ENCODE measurements at regions not wholly inside any gene's neighbourhood (a gene's known extent, or its start where the extent isn't known, plus 50 kb on each side); places are given as distances from the start of the nearest gene placed in this dataset.
"Not testable (repeated sequence)": the region's sequence is repeated elsewhere in the genome, so short reads cannot be mapped to it uniquely, and the experiment has no call there.

DNA sequence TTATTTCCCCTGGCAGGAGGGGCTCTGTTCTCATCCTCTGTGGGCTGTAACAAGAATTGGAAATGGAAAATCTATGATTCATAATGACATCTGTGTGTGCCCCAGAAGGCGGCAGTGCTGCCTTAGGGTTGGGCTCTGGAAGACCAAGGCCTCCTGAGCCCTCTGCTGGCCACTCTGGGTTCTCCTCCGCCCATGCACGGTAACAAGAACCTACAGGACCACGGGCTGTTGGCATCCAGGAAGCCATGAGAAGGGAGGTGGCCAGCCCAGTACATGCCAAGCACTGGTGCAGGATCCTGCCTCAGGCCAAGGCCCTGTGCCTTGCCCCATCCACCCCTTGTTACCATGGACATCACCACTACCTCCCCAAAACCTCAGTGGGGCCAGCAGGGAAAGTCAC is 454.2 kb downstream of the TP53TG3F start:
- TF ChIP-seq, protein P1, sequence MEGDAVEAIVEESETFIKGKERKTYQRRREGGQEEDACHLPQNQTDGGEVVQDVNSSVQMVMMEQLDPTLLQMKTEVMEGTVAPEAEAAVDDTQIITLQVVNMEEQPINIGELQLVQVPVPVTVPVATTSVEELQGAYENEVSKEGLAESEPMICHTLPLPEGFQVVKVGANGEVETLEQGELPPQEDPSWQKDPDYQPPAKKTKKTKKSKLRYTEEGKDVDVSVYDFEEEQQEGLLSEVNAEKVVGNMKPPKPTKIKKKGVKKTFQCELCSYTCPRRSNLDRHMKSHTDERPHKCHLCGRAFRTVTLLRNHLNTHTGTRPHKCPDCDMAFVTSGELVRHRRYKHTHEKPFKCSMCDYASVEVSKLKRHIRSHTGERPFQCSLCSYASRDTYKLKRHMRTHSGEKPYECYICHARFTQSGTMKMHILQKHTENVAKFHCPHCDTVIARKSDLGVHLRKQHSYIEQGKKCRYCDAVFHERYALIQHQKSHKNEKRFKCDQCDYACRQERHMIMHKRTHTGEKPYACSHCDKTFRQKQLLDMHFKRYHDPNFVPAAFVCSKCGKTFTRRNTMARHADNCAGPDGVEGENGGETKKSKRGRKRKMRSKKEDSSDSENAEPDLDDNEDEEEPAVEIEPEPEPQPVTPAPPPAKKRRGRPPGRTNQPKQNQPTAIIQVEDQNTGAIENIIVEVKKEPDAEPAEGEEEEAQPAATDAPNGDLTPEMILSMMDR (conservative IDR thresholded peaks at IDR 0.05): peak; percentile 54; the same call in 1 of the 2 replicates
- TF ChIP-seq EZH2 (IDR thresholded peaks at IDR 0.05; ENCODE audit: low read depth): not testable (repeated sequence)
